ENCODE measurements at regions not wholly inside any gene's neighbourhood (a gene's known extent, or its start where the extent isn't known, plus 50 kb on each side); places are given as distances from the start of the nearest gene placed in this dataset.

- no peak for DNase-seq
Measured at GRCh38 chr9:78599926-78600325, 303.0 kb downstream of the PSAT1 start.

GRCh38 chr9:78601957-78602565, 305.1 kb downstream of the PSAT1 start:
- DNase-seq, result peak in 8 of 51 donors; percentile 2 to 35 (median 12)

- no peak for DNase-seq
Measured at GRCh38 chr9:78605041-78606000, 308.4 kb downstream of the PSAT1 start.

GRCh38 chr9:78606001-78606379, 309.1 kb downstream of the PSAT1 start:
- no peak for DNase-seq

- no peak for DNase-seq
Measured at GRCh38 chr9:78607853-78608252, 310.9 kb downstream of the PSAT1 start.

GRCh38 chr9:78609450-78609849, 312.5 kb downstream of the PSAT1 start:
- DNase-seq, result no peak

GRCh38 chr9:78612091-78612490, 315.2 kb downstream of the PSAT1 start:
- DNase-seq, result no peak

GRCh38 chr9:78613006-78613405, 316.1 kb downstream of the PSAT1 start:
- no peak for DNase-seq

- no peak for DNase-seq
Measured at GRCh38 chr9:78614892-78615291, 318.0 kb downstream of the PSAT1 start.

- no peak for DNase-seq
Measured at GRCh38 chr9:78615372-78615771, 318.4 kb downstream of the PSAT1 start.

- DNase-seq, result no peak
Measured at GRCh38 chr9:78618735-78619134, 321.8 kb downstream of the PSAT1 start.

GRCh38 chr9:78620303-78620702, 323.4 kb downstream of the PSAT1 start:
- DNase-seq, result no peak

- DNase-seq, result no peak
Measured at GRCh38 chr9:78620764-78621163, 323.8 kb downstream of the PSAT1 start.

GRCh38 chr9:78622126-78622525, 325.2 kb downstream of the PSAT1 start:
- no peak for DNase-seq

- DNase-seq, result no peak
Measured at GRCh38 chr9:78626971-78627370, 330.0 kb downstream of the PSAT1 start.

- DNase-seq, result no peak
Measured at GRCh38 chr9:78630966-78631365, 334.0 kb downstream of the PSAT1 start.

GRCh38 chr9:78640728-78641127, 343.8 kb downstream of the PSAT1 start:
- no peak for DNase-seq

- DNase-seq, result no peak
Measured at GRCh38 chr9:78644359-78644758, 347.4 kb downstream of the PSAT1 start.

GRCh38 chr9:78654324-78654723, 357.4 kb downstream of the PSAT1 start:
- no peak for DNase-seq

GRCh38 chr9:78663369-78663768, 366.4 kb downstream of the PSAT1 start:
- DNase-seq, result no peak

- no peak for DNase-seq
Measured at GRCh38 chr9:78664370-78664769, 367.4 kb downstream of the PSAT1 start.

- DNase-seq, result no peak
Measured at GRCh38 chr9:78666818-78667414, 370.0 kb downstream of the PSAT1 start.
